Right kidney (tissue), 1 donor: ENCODE measurements at regions not wholly inside any gene's neighbourhood (a gene's known extent, or its start where the extent isn't known, plus 50 kb on each side); places are given as distances from the start of the nearest gene placed in this dataset.
"Not testable (repeated sequence)": the region's sequence is repeated elsewhere in the genome, so short reads cannot be mapped to it uniquely, and the experiment has no call there.

Experiments used
- DNase-seq: peaks from one replicate; pipeline ENCODE4 v3.0.0-alpha.2; 2016

- DNase-seq, result not testable (repeated sequence)
These were observed 217.2 kb upstream of the FRG2C start for GRCh38 chr3:75446948-75447347.

GRCh38 chr3:75453328-75453727 lies 210.8 kb upstream of the FRG2C start:
- DNase-seq, result not testable (repeated sequence)

GRCh38 chr3:75453839-75454238 lies 210.3 kb upstream of the FRG2C start:
- not testable (repeated sequence) for DNase-seq

- not testable (repeated sequence) for DNase-seq
These were observed 189.6 kb upstream of the FRG2C start for GRCh38 chr3:75474530-75474929.

GRCh38 chr3:75496600-75496999 lies 167.5 kb upstream of the FRG2C start:
- not testable (repeated sequence) for DNase-seq

GRCh38 chr3:75500357-75500756 lies 163.8 kb upstream of the FRG2C start:
- DNase-seq, result not testable (repeated sequence)

- not testable (repeated sequence) for DNase-seq
These were observed 162.0 kb upstream of the FRG2C start for GRCh38 chr3:75502171-75502570.

- peak; percentile 46 for DNase-seq
These were observed 161.1 kb upstream of the FRG2C start for GRCh38 chr3:75502769-75503756.

- no peak for DNase-seq
These were observed 157.5 kb upstream of the FRG2C start for GRCh38 chr3:75506603-75507002.

- DNase-seq, result not testable (repeated sequence)
These were observed 156.2 kb upstream of the FRG2C start for GRCh38 chr3:75507956-75508355.

- DNase-seq, result not testable (repeated sequence)
These were observed 136.5 kb upstream of the FRG2C start for GRCh38 chr3:75527657-75528056.

GRCh38 chr3:75552095-75552494 lies 112.0 kb upstream of the FRG2C start:
- DNase-seq, result not testable (repeated sequence)

- not testable (repeated sequence) for DNase-seq
These were observed 99.7 kb upstream of the FRG2C start for GRCh38 chr3:75564427-75564826.

GRCh38 chr3:75572303-75572702 lies 91.8 kb upstream of the FRG2C start:
- DNase-seq, result not testable (repeated sequence)

- DNase-seq, result peak; percentile 6
These were observed 85.0 kb upstream of the FRG2C start for GRCh38 chr3:75579091-75579490.

- DNase-seq, result not testable (repeated sequence)
These were observed 84.6 kb upstream of the FRG2C start for GRCh38 chr3:75579536-75579935.

- DNase-seq, result peak; percentile 71
These were observed 83.9 kb upstream of the FRG2C start for GRCh38 chr3:75579981-75580782.

- not testable (repeated sequence) for DNase-seq
These were observed 81.6 kb upstream of the FRG2C start for GRCh38 chr3:75582536-75582935.

- not testable (repeated sequence) for DNase-seq
These were observed 81.0 kb upstream of the FRG2C start for GRCh38 chr3:75583116-75583515.

GRCh38 chr3:75587695-75588094 lies 76.4 kb upstream of the FRG2C start:
- DNase-seq, result not testable (repeated sequence)

- DNase-seq, result not testable (repeated sequence)
These were observed 73.7 kb upstream of the FRG2C start for GRCh38 chr3:75590382-75590781.

GRCh38 chr3:75604286-75604934 lies 59.7 kb upstream of the FRG2C start:
- DNase-seq, result not testable (repeated sequence)
